ENCODE measurements at regions not wholly inside any gene's neighbourhood (a gene's known extent, or its start where the extent isn't known, plus 50 kb on each side); places are given as distances from the start of the nearest gene placed in this dataset.

DNA sequence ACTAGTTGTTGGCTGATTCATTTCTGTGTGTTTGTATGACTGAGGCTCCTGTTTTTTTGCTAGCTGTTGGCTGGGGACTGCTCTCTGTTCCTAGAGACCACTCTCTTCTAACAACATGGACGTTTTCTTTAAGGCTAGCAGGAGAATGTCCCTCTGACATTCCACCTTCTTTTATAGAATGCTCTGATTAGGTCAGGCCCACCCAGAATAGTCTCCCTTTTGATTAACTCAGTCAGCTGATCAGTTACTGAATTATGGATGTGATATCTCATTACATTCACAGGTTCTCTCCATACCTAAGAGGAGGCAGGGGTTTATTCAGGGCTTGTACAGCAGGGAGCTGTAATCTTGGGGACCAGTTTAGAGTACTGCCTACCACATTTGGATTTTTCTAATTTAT is 175.6 kb upstream of the RHOBTB1 start:
- Mint-ChIP-seq H3K4me3 (ENCODE audit: unreplicated experiment) (no peak overlapping the region), H3K4me1 (ENCODE audit: unreplicated experiment) (peaks cover 13% of the 10 kb centered on the region), H3K9me3 (ENCODE audit: unreplicated experiment) (no peaks in the 10 kb centered on the region), H3K36me3 (ENCODE audit: low read depth, unreplicated experiment) (no peaks in the 10 kb centered on the region), H3K27ac (ENCODE audit: unreplicated experiment) (no peak overlapping the region), H3K27me3 (ENCODE audit: unreplicated experiment) (peaks cover 1% of the 10 kb centered on the region)
- DNase-seq (ENCODE audit: low spot score) = no peak
- TF ChIP-seq, protein P1, sequence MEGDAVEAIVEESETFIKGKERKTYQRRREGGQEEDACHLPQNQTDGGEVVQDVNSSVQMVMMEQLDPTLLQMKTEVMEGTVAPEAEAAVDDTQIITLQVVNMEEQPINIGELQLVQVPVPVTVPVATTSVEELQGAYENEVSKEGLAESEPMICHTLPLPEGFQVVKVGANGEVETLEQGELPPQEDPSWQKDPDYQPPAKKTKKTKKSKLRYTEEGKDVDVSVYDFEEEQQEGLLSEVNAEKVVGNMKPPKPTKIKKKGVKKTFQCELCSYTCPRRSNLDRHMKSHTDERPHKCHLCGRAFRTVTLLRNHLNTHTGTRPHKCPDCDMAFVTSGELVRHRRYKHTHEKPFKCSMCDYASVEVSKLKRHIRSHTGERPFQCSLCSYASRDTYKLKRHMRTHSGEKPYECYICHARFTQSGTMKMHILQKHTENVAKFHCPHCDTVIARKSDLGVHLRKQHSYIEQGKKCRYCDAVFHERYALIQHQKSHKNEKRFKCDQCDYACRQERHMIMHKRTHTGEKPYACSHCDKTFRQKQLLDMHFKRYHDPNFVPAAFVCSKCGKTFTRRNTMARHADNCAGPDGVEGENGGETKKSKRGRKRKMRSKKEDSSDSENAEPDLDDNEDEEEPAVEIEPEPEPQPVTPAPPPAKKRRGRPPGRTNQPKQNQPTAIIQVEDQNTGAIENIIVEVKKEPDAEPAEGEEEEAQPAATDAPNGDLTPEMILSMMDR (IDR thresholded peaks at IDR 0.05; ENCODE audit: unreplicated experiment) = no peak

DNA sequence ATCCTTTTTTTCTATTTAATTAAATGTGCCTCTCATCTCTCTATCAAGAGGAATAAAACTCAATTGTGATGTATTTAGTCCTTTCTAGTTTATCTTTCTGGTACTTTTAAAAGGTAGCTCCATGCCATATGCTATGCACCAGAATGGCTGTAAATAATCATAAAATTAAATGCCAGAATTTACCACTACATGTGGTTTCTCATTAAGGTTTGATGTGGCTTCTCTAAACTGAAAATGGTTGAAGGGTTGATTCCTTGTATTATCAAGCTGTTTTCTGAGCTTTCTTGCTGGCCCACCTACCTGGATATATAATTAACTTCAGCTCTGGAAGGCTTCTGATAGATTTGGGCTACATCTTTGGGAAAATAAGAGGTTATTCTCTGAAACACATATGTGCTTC is 171.9 kb upstream of the RHOBTB1 start:
- H3K27ac Mint-ChIP-seq (ENCODE audit: unreplicated experiment) = no peak overlapping the region
- H3K4me3 Mint-ChIP-seq (ENCODE audit: unreplicated experiment) = no peak overlapping the region
- no peak for DNase-seq (ENCODE audit: low spot score)
- H3K4me1 Mint-ChIP-seq (ENCODE audit: unreplicated experiment) = no peaks in the 10 kb centered on the region
- TF ChIP-seq, protein P1 (IDR thresholded peaks at IDR 0.05; ENCODE audit: unreplicated experiment) = no peak
- no peaks in the 10 kb centered on the region for H3K27me3 Mint-ChIP-seq (ENCODE audit: unreplicated experiment)
- no peaks in the 10 kb centered on the region for H3K36me3 Mint-ChIP-seq (ENCODE audit: low read depth, unreplicated experiment)
- no peaks in the 10 kb centered on the region for H3K9me3 Mint-ChIP-seq (ENCODE audit: unreplicated experiment)

DNA sequence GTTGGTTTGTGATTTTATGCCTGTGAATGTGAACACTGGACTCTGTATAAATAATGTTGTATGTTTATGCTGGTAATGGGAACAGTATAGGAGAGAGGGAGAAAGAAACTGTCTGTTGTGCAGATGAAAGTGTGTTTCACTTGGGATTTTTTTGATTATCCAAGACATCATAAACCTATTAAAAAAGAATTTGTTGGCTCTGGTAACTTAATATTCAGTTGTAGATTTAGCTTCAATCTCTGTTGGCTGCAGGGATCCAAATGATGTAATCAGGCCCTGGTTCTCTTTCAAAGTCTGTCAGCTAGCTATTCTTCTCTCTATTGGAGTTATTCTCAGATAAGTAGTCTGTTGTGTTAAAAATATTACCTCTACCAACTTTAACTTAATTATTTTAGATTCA is 168.8 kb upstream of the RHOBTB1 start:
- Mint-ChIP-seq H3K4me3 (ENCODE audit: unreplicated experiment) (no peak overlapping the region), H3K27ac (ENCODE audit: unreplicated experiment) (no peak overlapping the region), H3K36me3 (ENCODE audit: low read depth, unreplicated experiment) (no peaks in the 10 kb centered on the region), H3K27me3 (ENCODE audit: unreplicated experiment) (no peaks in the 10 kb centered on the region), H3K4me1 (ENCODE audit: unreplicated experiment) (no peaks in the 10 kb centered on the region), H3K9me3 (ENCODE audit: unreplicated experiment) (no peaks in the 10 kb centered on the region)
- TF ChIP-seq, protein P1 (IDR thresholded peaks at IDR 0.05; ENCODE audit: unreplicated experiment) = no peak
- no peak for DNase-seq (ENCODE audit: low spot score)

DNA sequence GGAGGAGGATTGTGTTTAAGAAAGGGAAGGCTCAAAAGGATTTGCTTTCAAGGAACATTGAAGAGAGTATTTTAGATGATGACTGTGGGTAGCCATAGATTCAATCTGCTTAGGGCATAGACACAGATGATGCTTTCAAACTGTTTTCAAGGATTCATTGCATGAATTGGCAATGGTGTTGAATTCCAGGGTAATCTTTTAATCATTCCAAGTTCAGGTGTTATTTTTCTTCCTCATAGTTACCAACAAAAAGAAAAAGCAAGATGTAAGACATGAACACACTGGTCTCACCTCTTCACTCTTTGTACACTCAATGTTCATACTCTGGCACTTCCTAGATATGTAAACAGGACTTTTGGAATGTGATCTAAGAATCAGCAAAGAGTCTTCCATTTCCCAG is 167.0 kb upstream of the RHOBTB1 start:
- TF ChIP-seq, protein P1 (IDR thresholded peaks at IDR 0.05; ENCODE audit: unreplicated experiment) = no peak
- H3K36me3 Mint-ChIP-seq (ENCODE audit: low read depth, unreplicated experiment) = no peaks in the 10 kb centered on the region
- no peaks in the 10 kb centered on the region for H3K27me3 Mint-ChIP-seq (ENCODE audit: unreplicated experiment)
- no peak for DNase-seq (ENCODE audit: low spot score)
- no peak overlapping the region for H3K4me3 Mint-ChIP-seq (ENCODE audit: unreplicated experiment)
- no peaks in the 10 kb centered on the region for H3K4me1 Mint-ChIP-seq (ENCODE audit: unreplicated experiment)
- H3K27ac Mint-ChIP-seq (ENCODE audit: unreplicated experiment) = no peak overlapping the region
- no peaks in the 10 kb centered on the region for H3K9me3 Mint-ChIP-seq (ENCODE audit: unreplicated experiment)

DNA sequence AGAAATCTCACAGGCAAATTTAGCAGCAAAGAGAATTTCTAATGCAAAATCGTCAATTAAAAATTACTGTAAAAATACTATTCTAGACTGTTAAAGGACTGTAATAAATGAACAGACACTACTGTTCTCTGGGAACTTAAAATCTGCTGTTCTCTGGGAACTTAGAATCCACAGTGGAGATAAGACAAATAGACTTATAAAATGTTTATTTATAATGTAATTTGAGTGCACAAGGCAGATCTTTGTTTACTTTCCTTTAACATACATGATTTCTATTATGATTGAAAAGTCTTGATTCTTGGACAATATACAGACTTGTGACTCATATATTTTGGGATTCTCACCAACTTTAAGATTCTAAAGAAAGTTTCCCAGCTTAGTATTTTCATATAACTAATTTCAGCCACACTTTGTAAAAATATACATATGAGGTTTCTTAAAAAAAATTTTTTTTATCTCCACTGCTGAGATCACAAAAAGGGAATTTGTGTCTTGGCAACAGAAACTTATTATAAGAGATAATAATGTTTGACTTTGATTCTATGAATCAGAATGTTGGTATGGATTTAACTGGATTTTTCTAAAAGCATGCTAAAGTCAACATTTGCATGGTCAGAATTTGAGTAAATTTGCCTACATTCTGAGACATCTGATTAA is 166.3 kb upstream of the RHOBTB1 start:
- Mint-ChIP-seq H3K9me3 (ENCODE audit: unreplicated experiment) (no peaks in the 10 kb centered on the region), H3K27ac (ENCODE audit: unreplicated experiment) (no peak overlapping the region), H3K4me3 (ENCODE audit: unreplicated experiment) (no peak overlapping the region), H3K4me1 (ENCODE audit: unreplicated experiment) (no peaks in the 10 kb centered on the region), H3K36me3 (ENCODE audit: low read depth, unreplicated experiment) (no peaks in the 10 kb centered on the region), H3K27me3 (ENCODE audit: unreplicated experiment) (no peaks in the 10 kb centered on the region)
- DNase-seq (ENCODE audit: low spot score) = no peak
- TF ChIP-seq, protein P1 (IDR thresholded peaks at IDR 0.05; ENCODE audit: unreplicated experiment) = no peak
